ENCODE measurements at regions not wholly inside any gene's neighbourhood (a gene's known extent, or its start where the extent isn't known, plus 50 kb on each side); places are given as distances from the start of the nearest gene placed in this dataset.

GRCh38 chr6:142697001-142697335, 248.0 kb downstream of the HIVEP2 start:
- DNase-seq = no peak
- in situ Hi-C loops (cut with HindIII; ENCODE audit: low pct_ligation_motif_present, low pct_unique_long_range_greater_than_20kb, low sequenced_read_pairs) = no loop called here

GRCh38 chr6:142697922-142698321, 247.1 kb downstream of the HIVEP2 start:
- in situ Hi-C loops (cut with HindIII; ENCODE audit: low pct_ligation_motif_present, low pct_unique_long_range_greater_than_20kb, low sequenced_read_pairs) = no loop called here
- no peak for DNase-seq

- DNase-seq = no peak
- in situ Hi-C loops (cut with HindIII; ENCODE audit: low pct_ligation_motif_present, low pct_unique_long_range_greater_than_20kb, low sequenced_read_pairs) = no loop called here
These were observed 246.2 kb downstream of the HIVEP2 start for GRCh38 chr6:142698751-142699150.

- DNase-seq = no peak
- in situ Hi-C loops (cut with HindIII; ENCODE audit: low pct_ligation_motif_present, low pct_unique_long_range_greater_than_20kb, low sequenced_read_pairs) = no loop called here
These were observed 245.6 kb downstream of the HIVEP2 start for GRCh38 chr6:142699391-142699790.

- in situ Hi-C loops (cut with HindIII; ENCODE audit: low pct_ligation_motif_present, low pct_unique_long_range_greater_than_20kb, low sequenced_read_pairs) = no loop called here
These were observed 244.9 kb downstream of the HIVEP2 start for GRCh38 chr6:142700032-142700431.

GRCh38 chr6:142700671-142701312, 244.2 kb downstream of the HIVEP2 start:
- in situ Hi-C loops (cut with HindIII; ENCODE audit: low pct_ligation_motif_present, low pct_unique_long_range_greater_than_20kb, low sequenced_read_pairs) = no loop called here
- no peak for DNase-seq

More at GRCh38 chr6:142700032-142700431, 244.9 kb downstream of the HIVEP2 start:
- no peak for DNase-seq

Data from ACHN (cell line).